ENCODE measurements at regions not wholly inside any gene's neighbourhood (a gene's known extent, or its start where the extent isn't known, plus 50 kb on each side); places are given as distances from the start of the nearest gene placed in this dataset.
"Not testable (repeated sequence)": the region's sequence is repeated elsewhere in the genome, so short reads cannot be mapped to it uniquely, and the experiment has no call there.

DNA sequence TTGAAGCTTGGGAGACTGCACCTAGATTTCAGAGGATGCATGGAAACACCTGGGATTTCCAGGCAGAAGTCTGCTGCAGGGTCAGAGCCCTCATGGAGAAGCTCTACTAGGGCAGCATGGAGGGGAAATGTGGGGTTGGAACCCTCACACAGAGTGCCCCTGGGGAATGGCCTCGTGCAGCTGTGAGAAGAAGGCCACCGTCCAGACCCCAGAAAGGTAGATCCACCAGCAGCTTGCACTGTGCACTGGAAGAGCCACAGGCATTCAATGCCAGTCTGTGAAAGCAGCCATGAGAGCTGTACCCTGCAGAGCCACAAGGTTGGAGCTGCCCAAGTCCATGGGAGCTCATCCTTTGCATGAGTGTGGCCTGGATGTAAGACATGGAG, 285.3 kb upstream of the FAM174A start:
- DNase-seq (ENCODE audit: low read depth in 1 of 2, low spot score in 1 of 2), result no peak

GRCh38 chr5:100249211-100249883, 285.8 kb upstream of the FAM174A start:
- no peak for DNase-seq (ENCODE audit: low read depth in 1 of 2, low spot score in 1 of 2)

GRCh38 chr5:100232736-100233135, 302.4 kb upstream of the FAM174A start:
- DNase-seq (ENCODE audit: low read depth in 1 of 2, low spot score in 1 of 2), result no peak

DNA sequence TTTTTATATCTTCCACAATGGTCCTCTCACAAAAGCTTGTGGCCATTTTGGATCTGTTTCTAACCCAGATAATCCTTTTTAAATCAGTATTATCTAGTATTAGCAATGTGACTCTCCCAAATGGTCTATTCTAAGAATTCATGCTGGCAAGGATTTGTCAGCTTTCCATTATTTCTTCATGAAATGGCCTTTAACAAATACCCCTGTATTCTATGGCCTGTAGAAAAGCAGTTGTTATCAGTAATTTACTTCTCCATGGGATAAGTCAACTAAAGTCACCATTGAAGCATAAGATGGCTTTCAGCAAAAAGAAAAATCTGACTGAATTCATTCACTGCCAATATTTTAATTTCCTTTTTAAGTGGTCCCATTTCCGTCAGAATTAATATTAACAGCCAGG, 346.4 kb upstream of the FAM174A start:
- no peak for DNase-seq (ENCODE audit: low read depth in 1 of 2, low spot score in 1 of 2)

DNA sequence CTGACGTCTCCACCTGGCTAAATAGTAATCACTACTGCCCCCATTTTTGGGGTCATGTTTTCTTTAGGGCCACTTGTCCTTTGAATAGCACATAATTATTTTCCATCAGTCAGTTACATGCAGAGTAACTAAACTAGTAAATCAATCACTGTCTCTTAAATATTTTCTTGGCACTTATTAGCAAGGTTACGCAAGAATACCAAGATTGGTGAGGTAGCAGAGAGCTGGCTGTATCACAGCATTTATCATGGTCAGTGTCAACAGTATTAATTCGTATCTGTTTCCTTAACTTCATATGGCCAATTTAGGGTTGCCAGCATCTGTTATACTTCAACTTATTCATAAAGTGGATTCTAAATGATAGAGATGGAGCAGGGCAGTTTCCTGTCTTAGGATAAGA, 346.8 kb upstream of the FAM174A start:
- DNase-seq (ENCODE audit: low read depth in 1 of 2, low spot score in 1 of 2), result no peak

DNA sequence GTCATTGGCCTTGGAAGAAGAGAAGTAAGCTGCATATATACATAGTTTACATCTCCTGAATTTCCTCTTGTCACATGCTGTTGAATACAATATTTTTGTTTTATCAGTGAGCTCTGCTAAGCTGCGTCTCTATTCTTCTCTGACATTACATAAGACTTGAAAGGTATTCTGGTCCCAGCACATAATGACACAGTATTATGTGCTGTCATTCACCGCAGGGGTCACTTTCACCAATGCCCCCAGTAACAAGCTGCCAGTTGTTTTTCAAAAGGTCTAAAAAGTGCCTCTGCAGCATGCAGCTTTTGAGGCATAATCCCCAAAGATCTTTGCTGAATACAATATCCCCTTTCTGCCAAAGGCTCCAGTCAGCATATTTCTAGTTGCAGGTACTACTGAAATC, 349.0 kb upstream of the FAM174A start:
- no peak for DNase-seq (ENCODE audit: low read depth in 1 of 2, low spot score in 1 of 2)

DNA sequence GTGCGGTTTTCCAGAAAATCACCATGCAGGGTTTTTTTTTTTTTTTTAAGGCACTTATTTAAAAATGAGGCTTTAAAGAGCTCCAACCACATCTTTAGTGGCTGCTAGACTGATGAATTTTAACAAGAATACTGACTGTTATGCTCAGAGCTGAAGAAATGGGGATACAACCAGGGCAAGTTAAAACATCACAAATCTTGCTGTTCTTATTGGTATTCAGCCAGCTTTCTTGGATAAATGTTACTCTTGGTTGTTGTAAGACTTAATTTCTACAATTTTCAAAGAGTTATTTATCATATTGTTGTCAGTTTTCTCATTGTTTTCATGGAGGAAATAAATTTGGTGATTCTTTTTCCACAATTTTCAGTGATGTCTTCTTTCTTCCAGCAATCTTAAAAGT, 352.8 kb upstream of the FAM174A start:
- DNase-seq (ENCODE audit: low read depth in 1 of 2, low spot score in 1 of 2), result no peak

GRCh38 chr5:100175346-100175745, 359.8 kb upstream of the FAM174A start:
- no peak for DNase-seq (ENCODE audit: low read depth in 1 of 2, low spot score in 1 of 2)

- DNase-seq (ENCODE audit: low read depth in 1 of 2, low spot score in 1 of 2), result no peak
These were observed 369.9 kb upstream of the FAM174A start for GRCh38 chr5:100165309-100165708.

DNA sequence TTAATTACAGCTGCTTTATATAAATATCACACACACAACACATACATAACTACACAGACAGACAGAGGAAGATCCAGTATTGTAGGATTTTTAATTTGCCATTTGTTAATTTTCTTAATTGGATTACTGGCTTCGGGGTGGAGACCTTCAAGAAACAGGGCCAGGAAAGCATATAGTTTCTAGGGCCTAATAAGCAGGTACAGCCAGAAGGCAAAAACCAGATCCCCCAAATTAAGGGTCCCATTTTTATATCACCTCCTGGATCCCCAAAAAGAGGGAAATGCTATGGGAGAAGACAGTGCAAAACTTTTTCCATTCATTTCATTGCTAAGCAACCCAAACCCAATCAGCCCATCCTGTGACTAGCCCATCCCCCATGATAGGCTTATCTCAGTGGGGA, 373.3 kb upstream of the FAM174A start:
- no peak for DNase-seq (ENCODE audit: low read depth in 1 of 2, low spot score in 1 of 2)

DNA sequence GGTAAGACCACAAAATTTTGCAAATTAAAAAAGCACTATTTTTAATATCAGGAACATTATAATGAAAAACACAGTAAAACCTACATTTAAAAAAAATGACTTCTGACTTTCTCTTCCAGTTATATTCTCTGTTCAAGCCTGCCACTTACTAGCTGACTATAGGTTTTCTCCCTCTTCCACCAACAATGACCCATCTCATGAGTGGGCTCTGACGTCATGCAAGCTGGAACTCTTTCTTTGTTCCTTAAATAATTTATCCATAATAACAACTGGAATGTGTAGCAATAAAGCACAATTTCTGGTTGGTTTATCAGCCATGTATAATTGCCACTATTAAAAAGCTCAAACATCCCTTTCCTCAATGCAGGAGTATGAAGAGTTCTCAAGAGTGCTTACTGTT, 378.1 kb upstream of the FAM174A start:
- DNase-seq (ENCODE audit: low read depth in 1 of 2, low spot score in 1 of 2), result no peak

GRCh38 chr5:100148239-100148638, 386.9 kb upstream of the FAM174A start:
- no peak for DNase-seq (ENCODE audit: low read depth in 1 of 2, low spot score in 1 of 2)

DNA sequence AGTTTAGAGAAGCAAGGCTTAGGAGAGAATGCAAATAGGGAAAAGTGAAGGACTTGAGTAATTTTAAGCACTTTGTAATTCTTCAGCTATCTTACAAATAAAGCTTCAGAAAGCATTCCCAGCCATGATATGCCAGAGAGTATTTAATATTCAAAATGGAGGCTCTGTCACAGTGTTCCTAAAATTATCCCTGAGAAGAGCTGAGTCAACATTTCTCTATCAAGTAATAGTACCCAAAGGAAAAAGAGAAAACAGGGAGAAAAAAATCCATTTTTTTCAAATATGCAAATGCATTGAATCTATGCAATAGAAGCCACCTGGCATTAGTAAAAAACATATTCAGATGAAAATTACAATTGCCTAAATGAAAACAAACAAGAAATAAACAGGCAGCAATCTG, 392.6 kb upstream of the FAM174A start:
- no peak for DNase-seq (ENCODE audit: low read depth in 1 of 2, low spot score in 1 of 2)

DNA sequence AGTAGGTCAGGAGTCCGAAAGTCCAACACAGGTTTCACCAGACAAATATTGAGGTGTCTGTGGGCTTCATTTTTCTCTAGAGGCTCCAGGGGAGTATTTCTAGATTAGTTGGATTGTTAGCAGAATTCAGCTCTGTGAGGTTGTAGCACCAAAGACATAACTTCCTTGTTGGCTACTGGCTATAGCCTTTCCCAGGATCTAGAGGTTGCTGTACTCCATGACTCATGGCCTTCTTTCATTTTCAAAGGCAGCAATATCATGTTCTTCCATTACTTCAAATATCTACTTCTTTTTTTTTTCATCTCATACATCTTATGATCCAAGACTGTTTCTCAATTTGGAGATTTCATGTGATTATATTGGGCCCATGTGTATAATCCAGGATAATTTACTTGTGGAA, 404.0 kb upstream of the FAM174A start:
- DNase-seq (ENCODE audit: low read depth in 1 of 2, low spot score in 1 of 2), result no peak

GRCh38 chr5:100130307-100130706, 404.9 kb upstream of the FAM174A start:
- no peak for DNase-seq (ENCODE audit: low read depth in 1 of 2, low spot score in 1 of 2)

DNA sequence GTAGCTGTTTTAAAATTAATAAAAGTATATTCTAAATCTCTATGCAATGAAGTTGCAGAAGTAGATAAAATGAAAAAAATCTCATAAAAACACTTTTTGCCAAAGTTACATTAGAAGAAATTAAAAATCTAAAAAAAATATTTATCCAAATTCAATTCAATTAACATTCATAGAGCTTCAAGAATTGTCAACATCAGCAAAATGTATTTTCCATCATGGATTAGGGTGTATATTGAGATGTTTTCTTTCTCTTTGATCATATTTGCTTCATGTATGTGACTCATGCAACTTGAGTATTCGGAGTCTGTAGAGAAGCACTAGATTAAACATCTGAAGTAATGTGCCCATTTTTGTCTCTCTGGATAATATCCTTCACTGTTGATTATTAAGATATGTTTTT, 415.3 kb upstream of the FAM174A start:
- DNase-seq (ENCODE audit: low read depth in 1 of 2, low spot score in 1 of 2), result no peak

DNA sequence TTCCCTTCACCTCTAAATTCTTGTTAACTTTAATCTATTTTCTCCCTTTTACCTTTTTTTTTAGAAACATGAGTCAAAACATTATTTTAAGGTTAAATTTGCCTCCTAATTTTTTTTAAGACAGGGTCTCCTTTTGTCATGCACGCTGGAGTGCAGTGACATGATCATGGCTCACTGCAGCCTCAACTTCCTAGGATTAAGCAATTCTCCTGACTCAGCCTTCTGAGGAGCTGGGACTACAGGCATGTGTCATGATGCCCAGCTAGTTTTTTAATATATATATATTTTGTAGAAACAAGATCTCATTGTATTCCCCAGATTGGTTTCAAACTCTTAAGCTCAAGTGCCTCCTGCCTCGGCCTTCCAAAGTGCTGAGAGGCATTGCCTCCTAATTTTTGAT, 424.7 kb upstream of the FAM174A start:
- DNase-seq (ENCODE audit: low read depth in 1 of 2, low spot score in 1 of 2), result no peak

GRCh38 chr5:100108883-100109282, 426.3 kb upstream of the FAM174A start:
- DNase-seq (ENCODE audit: low read depth in 1 of 2, low spot score in 1 of 2), result no peak

DNA sequence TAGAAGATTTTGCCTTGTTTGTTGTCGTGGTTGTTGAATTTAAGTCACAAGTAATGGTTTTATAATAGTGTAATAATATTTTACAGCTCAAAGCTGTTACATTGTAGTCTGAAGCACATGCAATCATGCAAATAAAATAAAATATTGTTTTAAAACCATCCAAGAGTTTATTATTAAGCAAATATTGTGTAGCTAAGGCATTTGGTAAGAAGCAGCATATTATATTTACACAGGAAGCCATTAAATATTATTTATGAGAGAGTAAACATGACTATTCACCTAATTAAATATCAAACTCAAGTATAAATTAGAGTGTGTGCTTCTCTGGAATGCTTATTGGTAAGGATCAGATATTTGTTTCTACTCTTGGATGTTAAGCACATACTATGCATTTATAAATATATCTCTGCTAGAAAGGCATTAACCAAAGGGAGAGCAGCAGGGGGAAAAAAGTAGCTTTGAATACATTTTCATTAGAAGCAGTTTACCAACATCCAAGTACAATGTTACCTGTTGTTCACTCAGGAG, 431.5 kb upstream of the FAM174A start:
- DNase-seq (ENCODE audit: low read depth in 1 of 2, low spot score in 1 of 2), result not testable (repeated sequence)

GRCh38 chr5:100101466-100101865, 433.7 kb upstream of the FAM174A start:
- DNase-seq (ENCODE audit: low read depth in 1 of 2, low spot score in 1 of 2), result not testable (repeated sequence)

- not testable (repeated sequence) for DNase-seq (ENCODE audit: low read depth in 1 of 2, low spot score in 1 of 2)
These were observed 438.8 kb upstream of the FAM174A start for GRCh38 chr5:100096328-100096727.

DNA sequence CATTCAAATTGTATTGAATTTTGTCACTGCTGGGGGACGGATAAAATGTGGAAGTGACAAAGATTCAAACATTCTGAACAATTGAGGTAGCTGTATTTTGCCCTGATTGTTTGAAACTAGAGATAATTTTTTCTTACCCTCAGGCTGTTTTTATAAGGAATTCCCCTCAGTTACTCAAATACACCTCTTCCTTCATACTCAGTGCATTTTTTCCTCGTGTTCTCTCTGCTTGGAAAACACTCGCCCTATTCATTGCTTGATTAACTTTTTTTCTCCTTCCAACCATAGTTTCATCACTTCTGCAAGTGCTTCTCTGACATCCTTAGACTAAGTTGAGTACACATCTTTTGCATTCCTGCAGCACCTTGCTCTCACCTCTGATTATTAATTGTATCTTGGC, 454.5 kb upstream of the FAM174A start:
- DNase-seq (ENCODE audit: low read depth in 1 of 2, low spot score in 1 of 2), result not testable (repeated sequence)

GRCh38 chr5:100079163-100079562, 456.0 kb upstream of the FAM174A start:
- not testable (repeated sequence) for DNase-seq (ENCODE audit: low read depth in 1 of 2, low spot score in 1 of 2)

All from stimulated activated CD4-positive, alpha-beta T cell treated with anti-CD3 and anti-CD28 coated beads, Interleukin-15, amount 100 ng/mL, for 1 hour (primary cell).